ENCODE measurements at regions not wholly inside any gene's neighbourhood (a gene's known extent, or its start where the extent isn't known, plus 50 kb on each side); places are given as distances from the start of the nearest gene placed in this dataset.

- TF ChIP-seq, protein P1, sequence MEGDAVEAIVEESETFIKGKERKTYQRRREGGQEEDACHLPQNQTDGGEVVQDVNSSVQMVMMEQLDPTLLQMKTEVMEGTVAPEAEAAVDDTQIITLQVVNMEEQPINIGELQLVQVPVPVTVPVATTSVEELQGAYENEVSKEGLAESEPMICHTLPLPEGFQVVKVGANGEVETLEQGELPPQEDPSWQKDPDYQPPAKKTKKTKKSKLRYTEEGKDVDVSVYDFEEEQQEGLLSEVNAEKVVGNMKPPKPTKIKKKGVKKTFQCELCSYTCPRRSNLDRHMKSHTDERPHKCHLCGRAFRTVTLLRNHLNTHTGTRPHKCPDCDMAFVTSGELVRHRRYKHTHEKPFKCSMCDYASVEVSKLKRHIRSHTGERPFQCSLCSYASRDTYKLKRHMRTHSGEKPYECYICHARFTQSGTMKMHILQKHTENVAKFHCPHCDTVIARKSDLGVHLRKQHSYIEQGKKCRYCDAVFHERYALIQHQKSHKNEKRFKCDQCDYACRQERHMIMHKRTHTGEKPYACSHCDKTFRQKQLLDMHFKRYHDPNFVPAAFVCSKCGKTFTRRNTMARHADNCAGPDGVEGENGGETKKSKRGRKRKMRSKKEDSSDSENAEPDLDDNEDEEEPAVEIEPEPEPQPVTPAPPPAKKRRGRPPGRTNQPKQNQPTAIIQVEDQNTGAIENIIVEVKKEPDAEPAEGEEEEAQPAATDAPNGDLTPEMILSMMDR (IDR thresholded peaks at IDR 0.05) = no peak
- TF ChIP-seq REST (IDR thresholded peaks at IDR 0.05; ENCODE audit: insufficient read depth in 1 of 2, low read depth in 2 of 2, low read length in 1 of 2) (no peak), POLR2AphosphoS5 (IDR thresholded peaks at IDR 0.05; ENCODE audit: low read depth, low read length) (no peak)
Observed at GRCh38 chr3:72082776-72083462, 298.0 kb upstream of the PROK2 start.
